ENCODE measurements at regions not wholly inside any gene's neighbourhood (a gene's known extent, or its start where the extent isn't known, plus 50 kb on each side); places are given as distances from the start of the nearest gene placed in this dataset.

DNA sequence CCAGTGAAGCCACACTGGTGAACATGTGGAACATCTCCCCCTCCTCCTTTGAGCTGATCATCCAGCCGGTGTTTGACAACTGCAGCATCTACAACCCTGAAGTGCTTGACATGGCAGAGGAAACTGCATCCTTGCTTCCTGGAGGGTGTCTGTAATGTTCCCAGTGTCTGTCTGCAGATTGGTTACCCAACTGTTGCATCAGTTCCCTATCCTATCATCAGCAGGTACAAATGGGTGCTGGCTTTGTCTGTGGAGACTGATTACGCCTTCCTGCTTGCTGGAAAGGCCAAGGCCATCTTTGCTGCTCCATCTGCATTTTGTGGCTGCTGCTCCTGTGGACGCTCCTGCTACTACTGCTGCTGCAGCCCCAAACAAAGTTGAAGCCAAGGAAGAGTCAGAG lies 83.5 kb downstream of the SKA1 start:
- Histone ChIP-seq H3K4me1 (replicated peaks in 1 of 4; ENCODE audit: control insufficient read depth in 3 of 4, insufficient read depth in 4 of 4, low read length in 3 of 4) (peaks cover 0 to 7% (median 0%) of the 10 kb centered on the region in 4 experiments; a peak in 2 of 7 replicates), H3K27ac (ENCODE audit: low read depth, low read length) (no peak overlapping the region), H3K23ac (ENCODE audit: insufficient read length) (no peak overlapping the region), H3K56ac (replicated peaks; ENCODE audit: insufficient read length, low read depth, low read length) (no peak overlapping the region), H2AFZ (ENCODE audit: low read length) (peak overlapping the region; percentile 85), H3K23me2 (ENCODE audit: low read depth, low read length) (no peaks in the 10 kb centered on the region), H3K4me2 (ENCODE audit: insufficient read depth in 1 of 2, low read depth in 2 of 2, low read length in 2 of 2) (peak overlapping the region in 1 of 2 experiments; percentile 35; a peak in 1 of 4 replicates), H3K79me1 (ENCODE audit: low read depth, low read length) (no peaks in the 10 kb centered on the region), H3K36me3 (ENCODE audit: control insufficient read depth in 2 of 4, insufficient read depth in 4 of 4, low read length in 3 of 4) (no peaks in the 10 kb centered on the region), H3K79me2 (ENCODE audit: control insufficient read depth in 1 of 2, insufficient read depth in 2 of 2, low read length in 2 of 2) (no peaks in the 10 kb centered on the region), H3K27me3 (replicated peaks in 1 of 4; ENCODE audit: control insufficient read depth in 3 of 4, extremely low read depth in 1 of 4, insufficient read depth in 3 of 4, low read length in 3 of 4) (no peaks in the 10 kb centered on the region), H3K4me3 (ENCODE audit: extremely low read depth in 1 of 4, insufficient read depth in 2 of 4, low read depth in 3 of 4, low read length in 4 of 4) (no peak overlapping the region), H2BK20ac (ENCODE audit: low read length) (peak overlapping the region; percentile 2; the same call in 1 of the 2 replicates), H2BK15ac (ENCODE audit: low read length) (peak overlapping the region; percentile 40; the same call in 1 of the 2 replicates), H2BK12ac (ENCODE audit: low read depth, low read length) (no peak overlapping the region; the same call in 1 of the 2 replicates), H3K18ac (ENCODE audit: extremely low read depth, low read length) (peak overlapping the region; percentile 25; the same call in 1 of the 2 replicates), H2BK120ac (replicated peaks; ENCODE audit: low read depth, low read length) (no peak overlapping the region), H4K5ac (ENCODE audit: insufficient read length, low read depth, low read length) (no peak overlapping the region), H4K91ac (replicated peaks; ENCODE audit: insufficient read length, low read length) (no peak overlapping the region), H2BK5ac (ENCODE audit: low read depth, low read length) (0 out of 2 replicates have a peak overlapping the region, but pooled peaks have one; percentile 21), H3K4ac (replicated peaks; ENCODE audit: insufficient read length, low read depth, low read length) (no peak overlapping the region), H3K9me3 (ENCODE audit: insufficient read depth in 2 of 2, low read depth in 1 of 2, low read length in 1 of 2) (no peaks in the 10 kb centered on the region), H4K20me1 (replicated peaks in 1 of 2; ENCODE audit: control insufficient read depth in 1 of 2, insufficient read depth in 2 of 2, low read length in 2 of 2) (no peaks in the 10 kb centered on the region), H2AK5ac (ENCODE audit: low read depth, low read length) (no peak overlapping the region), H4K8ac (ENCODE audit: extremely low read depth, insufficient read depth, low read length) (no peak overlapping the region), H3K14ac (ENCODE audit: insufficient read length) (no peak overlapping the region), H3K9ac (replicated peaks in 1 of 4; ENCODE audit: extremely low read depth in 1 of 4, low read depth in 3 of 4, low read length in 3 of 4) (no peak overlapping the region)
- ChIA-PET POLR2A (ENCODE audit: partially characterized antibody) (no interaction called here), CTCF (ENCODE audit: partially characterized antibody) (no interaction called here)
- FAIRE-seq (no peak), DNase-seq (ENCODE audit: low read depth in 1 of 2, low spot score in 2 of 2) (no peak)
- TF ChIP-seq SRF (IDR thresholded peaks at IDR 0.05; ENCODE audit: low read depth, low read length) = no peak
- TF ChIP-seq TEAD4 (IDR thresholded peaks at IDR 0.05; ENCODE audit: low read depth, low read length) = no peak
- TF ChIP-seq RXRA (IDR thresholded peaks at IDR 0.05; ENCODE audit: insufficient read depth, low read depth, low read length) = no peak
- TF ChIP-seq, protein P1, sequence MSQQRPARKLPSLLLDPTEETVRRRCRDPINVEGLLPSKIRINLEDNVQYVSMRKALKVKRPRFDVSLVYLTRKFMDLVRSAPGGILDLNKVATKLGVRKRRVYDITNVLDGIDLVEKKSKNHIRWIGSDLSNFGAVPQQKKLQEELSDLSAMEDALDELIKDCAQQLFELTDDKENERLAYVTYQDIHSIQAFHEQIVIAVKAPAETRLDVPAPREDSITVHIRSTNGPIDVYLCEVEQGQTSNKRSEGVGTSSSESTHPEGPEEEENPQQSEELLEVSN (IDR thresholded peaks at IDR 0.05) = no peak
- TF ChIP-seq TBP (IDR thresholded peaks at IDR 0.05; ENCODE audit: low read depth, low read length) = no peak
- TF ChIP-seq, protein P2, sequence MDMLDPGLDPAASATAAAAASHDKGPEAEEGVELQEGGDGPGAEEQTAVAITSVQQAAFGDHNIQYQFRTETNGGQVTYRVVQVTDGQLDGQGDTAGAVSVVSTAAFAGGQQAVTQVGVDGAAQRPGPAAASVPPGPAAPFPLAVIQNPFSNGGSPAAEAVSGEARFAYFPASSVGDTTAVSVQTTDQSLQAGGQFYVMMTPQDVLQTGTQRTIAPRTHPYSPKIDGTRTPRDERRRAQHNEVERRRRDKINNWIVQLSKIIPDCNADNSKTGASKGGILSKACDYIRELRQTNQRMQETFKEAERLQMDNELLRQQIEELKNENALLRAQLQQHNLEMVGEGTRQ (IDR thresholded peaks at IDR 0.05; ENCODE audit: low read length) = no peak
- TF ChIP-seq SIN3A (conservative IDR thresholded peaks at IDR 0.05 in 1 of 2, IDR thresholded peaks at IDR 0.05 in 1 of 2; ENCODE audit: low read depth in 1 of 2, low read length in 2 of 2) = no peak
- no peak for TF ChIP-seq CREB1 (IDR thresholded peaks at IDR 0.05)
- TF ChIP-seq, protein P3, sequence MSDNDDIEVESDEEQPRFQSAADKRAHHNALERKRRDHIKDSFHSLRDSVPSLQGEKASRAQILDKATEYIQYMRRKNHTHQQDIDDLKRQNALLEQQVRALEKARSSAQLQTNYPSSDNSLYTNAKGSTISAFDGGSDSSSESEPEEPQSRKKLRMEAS (IDR thresholded peaks at IDR 0.05) = no peak
- whole genome bisulfite sequencing, 2 experiments (ENCODE audit: extremely low coverage in 1 of 2, insufficient coverage in 1 of 2, insufficient read length in 1 of 2, insufficient replicate concordance in 2 of 2, low coverage in 1 of 2, low lambda C conversion rate in 2 of 2, missing lambda C conversion rate in 1 of 2) = 93% methylated on average over 3 of the region's 3 CpGs; no CpG with 5 or more reads in 1 of the 2 experiments
